GM18507 (cell line): ENCODE measurements at regions not wholly inside any gene's neighbourhood (a gene's known extent, or its start where the extent isn't known, plus 50 kb on each side); places are given as distances from the start of the nearest gene placed in this dataset.

Experiments used
- DNase-seq: peaks from one replicate; pipeline ENCODE4 v3.0.0; 2011; ENCODE audit warnings: low read depth; ENCODE audit not compliant: insufficient read length; ENCODE audit errors: extremely low spot score
- FAIRE-seq: peaks from 2 replicates; lab custom pipeline; 2011; peaks lifted over from hg19 to GRCh38; lab: Jason Lieb, UNC

DNA sequence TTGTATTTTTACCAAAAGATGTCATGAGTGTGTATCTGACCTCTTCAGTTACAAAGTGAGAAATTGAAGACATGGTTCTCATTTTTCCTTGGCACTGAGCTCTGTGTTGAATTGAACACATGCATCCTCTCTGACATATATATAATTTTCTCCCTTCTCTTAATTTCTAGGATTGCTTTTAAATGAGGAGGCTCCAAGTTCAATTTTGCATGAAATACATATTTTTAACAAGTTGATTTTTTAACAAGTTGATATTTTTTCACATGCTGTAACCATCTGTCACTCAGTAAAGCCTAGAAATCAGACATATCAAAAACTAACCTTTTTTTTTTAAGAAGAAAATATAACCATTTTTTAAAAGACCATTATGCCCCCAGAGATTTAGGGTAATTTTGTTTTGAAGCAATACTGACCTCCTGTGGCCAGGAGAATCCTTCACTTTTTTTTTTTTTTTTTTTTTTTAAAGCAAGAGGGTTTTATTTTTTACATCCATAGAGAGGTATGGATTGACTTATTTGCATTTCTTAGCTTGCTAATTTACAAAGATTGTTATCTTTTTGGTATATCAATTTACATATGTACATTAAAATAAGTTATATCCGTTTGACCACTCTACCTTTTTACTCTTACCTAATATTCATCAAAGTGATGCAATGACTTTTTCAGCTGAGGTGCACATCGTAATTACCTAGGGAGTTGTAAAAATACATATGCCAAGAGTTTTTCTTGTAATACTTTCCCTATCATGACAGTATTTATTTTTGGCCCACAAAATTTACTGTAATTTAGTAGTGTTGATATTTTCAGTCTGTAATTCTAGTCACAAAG is 161.8 kb downstream of the SOCS6 start:
- FAIRE-seq: no peak

DNA sequence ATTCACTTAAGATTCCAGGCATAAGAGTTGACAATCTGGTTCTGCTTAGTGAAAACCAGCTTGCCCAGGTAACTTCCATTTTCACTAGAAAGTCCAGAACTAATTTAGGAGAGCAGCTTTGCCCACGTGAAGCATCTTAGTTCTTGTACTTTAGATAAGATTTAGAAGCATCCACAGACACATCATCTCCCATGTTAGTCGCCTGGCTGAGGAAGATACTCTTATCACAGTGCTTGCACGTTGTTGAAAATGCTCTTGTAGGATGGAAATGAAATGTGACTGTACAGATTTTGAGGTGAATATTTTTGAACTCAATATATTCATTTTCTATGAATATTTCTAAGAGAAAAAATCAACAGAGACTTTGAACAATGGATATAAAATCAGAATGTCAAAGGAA is 159.7 kb downstream of the SOCS6 start:
- DNase-seq (no peak), FAIRE-seq (no peak)

More for the DNA sequence above, 161.8 kb downstream of the SOCS6 start:
- DNase-seq: no peak

DNA sequence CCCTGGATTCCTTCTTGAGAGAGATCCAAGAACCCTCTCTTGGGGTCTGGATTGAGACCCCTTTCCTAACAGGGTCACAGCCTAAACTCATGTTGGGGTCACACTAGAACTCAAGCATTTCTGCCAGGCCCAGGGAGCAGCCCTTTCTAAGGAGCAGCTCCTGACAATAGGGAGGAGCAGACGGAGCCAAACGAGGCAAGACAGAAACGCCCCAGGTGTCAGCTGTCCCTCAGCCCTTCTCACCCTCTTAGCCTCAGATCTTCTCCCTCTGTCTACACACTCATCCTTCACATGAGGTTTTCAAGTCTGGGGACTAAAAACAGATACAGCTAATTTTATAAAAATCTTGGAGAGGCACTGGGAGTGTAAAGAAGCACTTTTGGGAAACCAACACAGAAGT is 157.2 kb downstream of the SOCS6 start:
- FAIRE-seq (no peak), DNase-seq (no peak)

DNA sequence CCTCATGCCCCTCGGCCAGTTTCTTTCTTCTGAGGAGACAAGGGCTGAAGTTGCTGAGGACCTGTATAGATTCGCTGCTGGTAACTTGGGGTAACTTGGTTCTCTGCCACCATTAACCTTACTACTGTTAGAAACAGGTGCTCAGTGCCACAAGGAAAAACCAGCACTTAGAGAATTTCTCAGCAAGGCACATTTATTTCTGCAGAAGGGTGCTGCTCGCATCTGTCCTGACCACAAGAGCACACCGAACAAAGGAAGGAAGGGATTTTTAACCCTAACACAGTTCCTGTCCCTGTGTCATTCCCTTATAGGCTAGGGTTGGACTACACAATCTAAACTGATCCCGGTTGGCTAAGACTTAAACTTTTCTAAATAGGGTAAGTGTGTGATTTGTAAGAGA is 154.1 kb downstream of the SOCS6 start:
- no peak for FAIRE-seq
- DNase-seq: no peak

DNA sequence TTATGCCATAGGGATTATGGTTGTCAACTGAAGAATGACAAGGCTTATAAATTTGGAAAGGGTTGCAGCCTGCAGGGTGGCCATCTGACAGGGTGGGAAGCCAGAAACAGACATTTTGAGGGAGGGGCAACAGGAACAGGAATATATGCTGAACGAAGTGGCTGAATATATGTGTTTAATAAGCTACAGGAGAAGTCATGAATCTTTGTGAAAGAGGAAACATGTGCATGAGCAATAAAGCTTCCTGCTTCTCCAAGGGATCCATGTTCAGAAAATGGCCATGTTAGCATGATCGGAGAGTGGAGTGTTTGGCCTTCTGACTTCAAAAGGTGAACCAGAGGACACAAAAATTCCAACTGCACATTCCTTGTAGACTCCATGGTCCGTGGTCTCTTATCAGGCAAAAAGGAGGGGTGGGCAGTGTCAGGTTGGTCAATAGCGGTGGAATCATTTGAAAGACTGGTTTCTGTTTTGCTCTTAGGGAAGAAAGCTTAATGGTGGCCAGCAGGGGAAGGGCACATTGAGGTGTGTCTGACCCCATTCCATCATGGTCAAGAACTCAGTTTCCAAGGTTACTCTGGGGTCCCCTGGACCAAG is 144.1 kb downstream of the SOCS6 start:
- FAIRE-seq (no peak), DNase-seq (no peak)

DNA sequence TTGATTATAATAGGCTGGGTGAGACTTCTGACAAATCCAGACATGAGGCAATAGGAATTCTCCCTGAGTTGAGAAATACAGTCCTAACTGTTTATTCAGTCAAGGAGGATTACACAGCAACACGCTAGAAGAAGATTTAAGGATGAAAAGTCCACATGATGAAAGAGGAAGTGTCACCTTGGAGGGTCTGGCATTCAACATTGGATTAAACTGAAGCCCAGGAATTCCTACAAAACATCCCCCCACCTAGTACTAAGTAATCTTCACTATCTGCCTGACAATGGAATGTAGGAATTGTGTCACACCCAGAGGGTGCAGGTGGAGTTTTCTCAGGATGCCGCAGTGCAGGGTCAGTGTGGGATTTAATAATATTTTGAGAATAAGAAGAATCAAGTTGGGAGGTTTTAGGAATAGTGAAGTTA is 142.4 kb downstream of the SOCS6 start:
- DNase-seq (no peak), FAIRE-seq (no peak)

DNA sequence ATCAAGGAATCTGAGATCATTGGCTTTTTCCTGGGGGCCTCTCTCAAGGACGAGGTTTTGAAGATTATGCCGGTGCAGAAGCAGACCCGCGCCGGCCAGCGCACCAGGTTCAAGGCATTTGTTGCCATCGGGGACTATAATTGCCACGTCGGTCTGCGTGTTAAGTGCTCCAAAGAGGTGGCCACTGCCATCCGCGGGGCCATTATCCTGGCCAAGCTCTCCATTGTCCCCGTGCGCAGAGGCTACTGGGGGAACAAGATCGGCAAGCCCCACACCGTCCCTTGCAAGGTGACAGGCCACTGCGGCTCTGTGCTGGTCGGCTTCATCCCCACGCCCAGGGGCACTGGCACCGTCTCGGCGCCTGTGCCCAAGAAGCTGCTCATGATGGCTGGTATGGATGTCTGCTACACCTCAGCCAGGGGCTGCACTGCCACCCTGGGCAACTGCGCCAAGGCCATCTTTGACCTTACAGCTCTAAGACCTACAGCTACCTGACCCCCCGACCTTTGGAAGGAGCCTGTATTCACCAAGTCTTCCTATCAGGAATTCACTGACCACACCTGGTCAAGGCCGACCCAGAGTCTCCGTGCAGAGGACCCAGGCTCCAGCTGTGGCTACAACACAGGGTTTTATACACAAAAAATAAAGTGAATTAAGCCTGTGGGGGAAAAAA is 141.8 kb downstream of the SOCS6 start:
- FAIRE-seq: no peak

DNA sequence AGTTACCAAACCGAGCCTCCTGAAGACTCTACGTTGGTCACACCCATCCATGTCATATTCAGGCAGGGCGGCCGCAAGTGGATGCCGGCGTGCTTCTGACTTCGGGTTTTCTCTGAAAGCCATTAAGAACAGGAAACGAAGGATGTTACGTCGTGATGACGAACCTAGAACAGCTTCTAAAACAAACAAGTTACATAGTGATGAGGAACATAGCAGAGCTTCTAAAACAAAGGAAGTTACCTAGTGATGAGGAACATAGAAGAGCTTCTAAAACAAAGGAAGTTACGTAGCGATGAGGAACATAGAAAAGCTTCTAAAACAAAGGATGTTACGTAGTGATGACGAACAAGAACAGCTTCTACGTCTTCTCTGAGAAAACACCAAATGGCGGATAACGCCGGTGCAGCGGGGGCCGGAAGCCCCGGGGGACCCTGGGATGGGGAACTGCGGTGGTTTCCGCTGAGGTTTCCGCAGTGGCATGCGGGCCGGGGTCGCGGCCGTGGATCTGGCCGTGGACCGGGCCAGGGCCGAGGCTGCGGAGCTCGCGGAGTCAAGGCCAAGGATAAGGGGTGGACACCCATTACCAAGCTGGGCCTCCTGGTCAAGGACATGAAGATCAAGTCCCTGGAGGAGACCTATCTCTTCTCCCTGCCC is 141.1 kb downstream of the SOCS6 start:
- DNase-seq (no peak), FAIRE-seq (no peak)

More for the DNA sequence above, 141.8 kb downstream of the SOCS6 start:
- no peak for DNase-seq

DNA sequence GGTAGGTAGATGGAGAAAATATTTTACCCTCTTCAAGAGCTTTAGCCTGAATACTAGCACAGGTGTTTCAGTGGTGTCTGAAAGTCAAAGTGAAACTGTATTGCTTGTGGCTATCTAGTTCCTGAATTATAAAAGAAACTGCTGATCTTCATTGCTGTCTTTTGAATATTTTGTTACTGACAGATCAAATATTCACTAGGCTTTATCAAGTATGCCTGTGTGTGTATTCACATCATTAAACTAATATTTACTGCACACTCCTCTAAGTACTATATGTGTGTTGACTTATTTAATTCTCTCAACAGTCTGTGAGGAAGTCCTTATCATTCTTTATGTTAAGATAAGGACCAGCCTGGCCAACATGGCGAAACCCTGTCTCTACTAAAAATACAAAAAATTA is 139.6 kb downstream of the SOCS6 start:
- peak; percentile 36 for DNase-seq
- FAIRE-seq: peak; percentile 84

DNA sequence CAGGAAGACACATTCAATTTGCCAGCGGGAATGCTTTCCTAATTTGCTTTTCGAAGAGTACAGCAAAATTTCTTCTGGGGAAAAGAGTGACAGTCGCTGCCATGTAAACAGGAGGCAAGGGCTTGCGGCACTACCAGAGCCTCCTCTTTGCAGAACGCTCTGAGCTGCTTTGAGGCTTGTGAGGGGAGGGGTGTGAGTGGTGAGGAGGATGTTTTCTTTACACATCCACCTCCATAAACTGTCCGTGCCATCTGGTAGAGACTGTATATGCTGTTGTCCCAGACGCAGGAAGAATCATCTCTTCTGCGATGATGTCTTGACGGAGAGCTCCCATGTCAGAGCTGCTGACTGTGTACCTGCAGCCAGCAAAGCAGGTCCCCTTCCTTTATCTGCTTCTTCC is 138.0 kb downstream of the SOCS6 start:
- FAIRE-seq (no peak), DNase-seq (no peak)

DNA sequence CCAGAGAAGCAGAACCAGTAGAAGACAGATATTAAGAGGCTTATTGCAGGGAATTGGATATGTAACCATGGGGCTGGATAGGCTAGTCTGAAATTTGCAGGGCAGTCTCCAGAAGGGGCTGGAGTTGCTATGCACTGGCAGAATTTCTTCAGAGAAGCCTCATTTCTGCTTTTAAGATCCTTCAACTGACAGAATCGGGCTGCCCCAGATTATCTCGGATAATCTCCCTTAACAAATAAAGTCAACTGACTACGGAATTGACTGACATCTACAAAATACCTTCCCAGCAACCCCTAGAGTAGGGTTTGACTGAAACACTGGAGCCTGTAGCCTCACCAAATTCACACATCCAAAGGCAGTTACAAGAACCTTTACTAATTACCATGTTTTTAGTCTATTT is 136.4 kb downstream of the SOCS6 start:
- no peak for DNase-seq
- FAIRE-seq: no peak

DNA sequence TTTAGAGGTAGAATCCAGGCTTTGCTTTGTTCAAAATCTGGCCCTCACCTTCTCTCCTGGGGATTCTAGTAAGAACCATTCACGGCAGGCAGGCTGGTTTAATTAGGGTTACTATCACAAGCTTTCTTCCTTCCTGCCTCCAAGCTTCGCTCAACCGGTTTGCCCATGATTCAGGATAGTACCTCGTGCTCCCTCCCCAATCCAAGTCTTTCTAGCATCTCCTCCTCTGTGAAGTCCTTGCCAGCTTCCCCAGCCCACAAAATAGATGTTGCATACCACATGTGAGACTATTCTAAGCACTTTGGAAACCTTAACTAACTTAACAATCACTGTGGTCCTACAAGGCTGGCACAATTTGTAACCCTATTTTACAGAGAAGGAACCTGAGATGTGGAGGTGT is 135.1 kb downstream of the SOCS6 start:
- DNase-seq (no peak), FAIRE-seq (no peak)

DNA sequence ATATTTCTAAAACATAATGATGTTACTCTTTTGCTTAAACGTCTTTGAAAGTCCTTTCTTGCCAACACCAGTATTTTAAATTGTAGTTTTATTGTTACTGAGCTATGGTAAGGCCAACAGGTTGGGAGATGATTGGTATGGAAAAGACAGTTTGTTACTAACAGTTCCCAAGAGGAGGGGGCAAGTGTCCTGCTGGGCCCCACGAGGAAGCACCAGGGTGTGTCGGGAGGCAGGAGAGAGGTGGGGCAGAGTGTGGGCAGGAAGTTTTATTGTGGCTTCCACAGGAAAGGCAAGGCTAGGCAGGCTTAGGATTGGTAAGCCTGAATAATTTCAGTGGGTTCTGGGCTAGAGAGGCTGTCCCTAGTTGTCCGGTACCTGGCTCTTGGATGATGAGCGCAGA is 134.3 kb downstream of the SOCS6 start:
- FAIRE-seq (no peak), DNase-seq (no peak)

DNA sequence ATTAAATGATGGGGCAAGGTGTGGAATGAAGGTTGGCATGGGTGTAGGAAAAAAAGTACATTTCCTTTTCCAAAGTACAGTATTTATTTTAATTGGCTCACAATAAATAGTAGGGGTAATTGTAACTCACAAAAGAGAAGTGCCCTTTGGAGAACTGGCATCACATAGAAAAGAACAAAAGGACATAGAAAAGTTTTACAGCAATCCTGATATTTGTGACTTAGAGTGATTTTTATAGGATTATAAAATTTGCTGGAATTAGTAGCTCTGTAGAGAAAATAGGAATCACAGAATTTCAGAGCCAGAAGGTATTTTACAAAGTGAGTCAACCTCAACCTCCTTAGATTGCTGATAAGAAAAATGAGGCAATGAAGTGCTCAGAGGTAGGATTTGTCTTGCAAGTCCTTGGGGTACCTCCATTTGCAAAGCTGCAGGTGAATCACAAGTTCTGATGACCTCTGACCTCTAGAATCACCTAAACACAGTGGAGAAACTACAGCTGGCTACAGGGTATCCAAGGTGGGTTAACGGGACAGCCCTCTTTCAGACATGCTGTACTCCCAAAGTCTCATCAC is 133.6 kb downstream of the SOCS6 start:
- no peak for DNase-seq
- FAIRE-seq: no peak

DNA sequence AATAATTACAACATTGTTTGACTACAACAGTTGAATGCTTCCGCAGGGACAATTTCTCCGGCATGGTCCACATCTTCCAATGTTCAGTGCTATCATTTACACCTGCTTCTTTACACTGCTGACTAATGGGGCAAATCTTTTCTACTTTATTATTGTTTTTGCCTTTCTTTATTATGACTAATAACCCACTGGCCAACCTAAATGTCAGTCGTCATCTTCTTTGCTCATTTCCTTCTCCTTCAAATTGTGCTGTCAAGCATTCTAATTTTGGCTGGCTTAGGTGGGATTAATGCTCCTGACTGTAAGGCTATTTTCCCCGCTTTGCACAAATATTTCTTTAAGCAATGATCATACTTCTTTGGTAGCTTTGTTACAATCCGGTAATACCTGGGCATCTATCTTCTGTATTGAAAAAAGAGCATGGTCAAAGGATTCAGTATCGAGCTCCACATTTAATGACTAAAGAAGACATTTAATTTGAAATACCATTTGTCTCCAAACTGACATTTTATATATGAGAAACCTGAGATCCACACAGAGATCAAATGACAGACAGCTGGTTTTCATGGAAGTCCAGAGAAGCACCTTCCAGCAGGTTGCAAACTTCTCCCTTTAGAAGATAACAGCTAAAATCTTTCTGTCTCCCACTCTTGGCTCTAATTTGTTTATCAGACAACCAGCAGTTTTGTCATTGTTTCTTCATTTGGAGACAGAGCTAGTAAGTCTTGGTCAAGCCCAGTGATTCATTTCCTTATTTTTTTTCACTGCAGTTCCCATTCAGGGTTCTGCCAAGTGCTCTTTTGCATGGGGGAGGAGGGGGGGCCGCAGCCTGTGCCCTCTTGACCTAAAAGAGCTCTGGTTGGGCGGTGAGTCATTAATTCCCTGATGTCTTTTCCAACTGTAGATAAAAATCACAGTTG is 132.9 kb downstream of the SOCS6 start:
- FAIRE-seq: no peak
- no peak for DNase-seq

DNA sequence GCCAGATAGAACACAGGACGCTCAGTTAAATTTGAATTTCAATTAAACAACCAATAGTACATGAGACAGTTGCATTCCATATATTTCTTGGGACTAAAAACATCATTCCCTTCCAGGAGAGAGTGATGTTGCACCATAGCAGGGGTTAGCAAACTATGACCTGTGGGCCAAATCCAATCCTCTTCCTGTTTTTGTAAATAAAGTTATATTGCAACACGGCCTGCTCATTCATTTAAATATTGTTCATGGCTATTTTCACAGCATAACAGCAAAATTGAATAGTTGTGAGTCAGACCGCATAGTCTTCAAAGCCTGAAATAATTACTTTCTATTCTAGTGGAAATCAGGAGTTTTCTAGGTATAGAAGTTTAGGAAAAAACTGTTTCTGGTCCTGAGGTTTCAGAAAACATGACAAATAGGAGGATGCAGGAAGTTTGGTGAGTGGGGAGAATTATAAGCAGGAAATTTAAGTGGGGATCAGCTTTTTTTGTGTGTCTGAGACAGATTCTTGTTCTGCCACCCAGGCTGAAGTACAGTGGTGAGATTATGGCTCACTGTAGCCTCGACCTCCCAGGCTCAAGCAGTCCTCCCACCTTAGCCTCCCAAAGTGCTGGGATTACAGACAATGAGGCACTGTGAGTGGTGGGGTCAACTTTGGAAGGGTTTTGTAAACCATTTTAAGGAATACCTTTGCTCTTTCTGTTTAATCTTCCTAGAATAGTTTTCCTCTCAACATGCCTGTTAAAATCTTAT is 131.5 kb downstream of the SOCS6 start:
- no peak for FAIRE-seq
- DNase-seq: no peak

DNA sequence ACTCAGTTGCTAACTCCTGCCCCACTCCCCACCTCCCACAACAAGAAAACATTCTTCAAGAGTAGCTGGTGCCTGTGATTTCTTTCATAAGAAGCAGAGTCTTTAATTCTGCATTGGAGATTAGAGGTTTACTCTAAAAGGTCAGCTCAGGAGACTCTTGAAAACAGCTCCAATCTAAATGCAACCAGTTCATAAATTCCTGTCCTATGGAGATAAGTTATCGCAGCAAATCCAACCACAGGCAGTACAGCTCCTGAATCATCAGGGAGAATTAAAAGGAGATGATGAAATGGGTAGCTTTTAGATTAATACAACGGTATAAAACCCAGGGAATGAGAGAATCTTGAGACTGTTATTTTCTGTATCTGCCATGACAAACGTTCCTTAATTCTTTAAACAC is 130.7 kb downstream of the SOCS6 start:
- FAIRE-seq (no peak), DNase-seq (no peak)
